Activated CD4-positive, CD25-positive, alpha-beta regulatory T cell treated with anti-CD3 and anti-CD28 coated beads, Interleukin-2, amount 50 U/mL, for 72 hours (primary cell): ENCODE measurements at regions not wholly inside any gene's neighbourhood (a gene's known extent, or its start where the extent isn't known, plus 50 kb on each side); places are given as distances from the start of the nearest gene placed in this dataset.

Source experiments
- DNase-seq: peaks from one replicate; pipeline ENCODE4 v3.0.0; 2021

GRCh38 chr1:195617106-195617505 lies 991.1 kb downstream of the KCNT2 start:
- no peak for DNase-seq

- no peak for DNase-seq
Measured at GRCh38 chr1:195608883-195609282, 999.4 kb downstream of the KCNT2 start.

GRCh38 chr1:195606483-195606882 lies 1001.8 kb downstream of the KCNT2 start:
- DNase-seq = no peak

GRCh38 chr1:195604287-195604686 lies 1004.0 kb downstream of the KCNT2 start:
- DNase-seq = no peak

- DNase-seq = no peak
Measured at GRCh38 chr1:195597891-195598290, 1010.3 kb downstream of the KCNT2 start.

- DNase-seq = no peak
Measured at GRCh38 chr1:195594773-195595172, 1013.5 kb downstream of the KCNT2 start.

- DNase-seq = no peak
Measured at GRCh38 chr1:195594322-195594721, 1013.9 kb downstream of the KCNT2 start.

GRCh38 chr1:195591917-195592672 lies 1016.1 kb downstream of the KCNT2 start:
- no peak for DNase-seq

- no peak for DNase-seq
Measured at GRCh38 chr1:195590649-195591048, 1017.6 kb downstream of the KCNT2 start.

- no peak for DNase-seq
Measured at GRCh38 chr1:195584870-195585624, 1023.2 kb downstream of the KCNT2 start.

GRCh38 chr1:195580988-195581387 lies 1027.3 kb downstream of the KCNT2 start:
- DNase-seq = no peak

- DNase-seq = no peak
Measured at GRCh38 chr1:195577748-195578147, 1030.5 kb downstream of the KCNT2 start.

- DNase-seq = no peak
Measured at GRCh38 chr1:195576641-195577040, 1031.6 kb downstream of the KCNT2 start.

GRCh38 chr1:195574511-195574910 lies 1033.7 kb downstream of the KCNT2 start:
- no peak for DNase-seq

- no peak for DNase-seq
Measured at GRCh38 chr1:195569934-195570333, 1038.3 kb downstream of the KCNT2 start.

GRCh38 chr1:195568389-195568788 lies 1039.9 kb downstream of the KCNT2 start:
- DNase-seq = no peak

GRCh38 chr1:195562074-195562473 lies 1046.2 kb downstream of the KCNT2 start:
- DNase-seq = no peak

GRCh38 chr1:195550071-195550862 lies 1058.0 kb downstream of the KCNT2 start:
- DNase-seq = no peak

- no peak for DNase-seq
Measured at GRCh38 chr1:195530961-195531360, 1077.3 kb downstream of the KCNT2 start.

GRCh38 chr1:195529881-195530280 lies 1078.4 kb downstream of the KCNT2 start:
- DNase-seq = no peak

- DNase-seq = no peak
Measured at GRCh38 chr1:195520757-195521156, 1087.5 kb downstream of the KCNT2 start.

- DNase-seq = no peak
Measured at GRCh38 chr1:195516036-195516435, 1092.2 kb downstream of the KCNT2 start.

- no peak for DNase-seq
Measured at GRCh38 chr1:195511501-195511900, 1096.7 kb downstream of the KCNT2 start.

GRCh38 chr1:195501118-195501517 lies 1107.1 kb downstream of the KCNT2 start:
- no peak for DNase-seq
